GM08714 (cell line): ENCODE measurements at regions not wholly inside any gene's neighbourhood (a gene's known extent, or its start where the extent isn't known, plus 50 kb on each side); places are given as distances from the start of the nearest gene placed in this dataset.

Source experiments
- H3K4me3 ChIP-seq: fragments of 200-500 bp; sonication (Bioruptor generic); 2 replicates; pipeline ENCODE4 v1.5.1; 2014; ENCODE audit warnings: mild to moderate bottlenecking, low read length, inconsistent platforms
- ZNF274 ChIP-seq: IDR thresholded peaks from 2 replicates; pipeline ENCODE4 v1.6.1; 2012; ENCODE audit warnings: mild to moderate bottlenecking, low read depth, low read length

DNA sequence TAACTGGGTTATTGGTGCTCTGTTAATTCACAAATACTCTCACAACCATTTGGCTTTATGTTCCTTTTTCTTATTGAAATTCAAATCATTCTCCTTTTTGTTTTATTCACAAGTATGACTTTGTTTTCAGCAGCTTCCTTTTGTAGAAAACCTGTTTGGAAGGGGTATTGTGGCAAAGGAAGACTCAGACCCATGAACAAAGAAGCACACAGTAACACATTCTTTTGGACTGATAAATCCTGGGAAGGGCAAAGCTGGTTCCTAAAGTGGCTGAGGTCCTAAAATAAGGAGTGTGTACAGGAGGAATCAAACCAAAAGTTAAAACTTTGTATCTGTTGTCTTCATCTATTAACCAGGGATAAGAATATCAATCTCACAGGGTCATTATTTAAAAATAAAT is 374.7 kb upstream of the FIGN start:
- TF ChIP-seq ZNF274, result no peak
- no peak overlapping the region for H3K4me3 ChIP-seq

DNA sequence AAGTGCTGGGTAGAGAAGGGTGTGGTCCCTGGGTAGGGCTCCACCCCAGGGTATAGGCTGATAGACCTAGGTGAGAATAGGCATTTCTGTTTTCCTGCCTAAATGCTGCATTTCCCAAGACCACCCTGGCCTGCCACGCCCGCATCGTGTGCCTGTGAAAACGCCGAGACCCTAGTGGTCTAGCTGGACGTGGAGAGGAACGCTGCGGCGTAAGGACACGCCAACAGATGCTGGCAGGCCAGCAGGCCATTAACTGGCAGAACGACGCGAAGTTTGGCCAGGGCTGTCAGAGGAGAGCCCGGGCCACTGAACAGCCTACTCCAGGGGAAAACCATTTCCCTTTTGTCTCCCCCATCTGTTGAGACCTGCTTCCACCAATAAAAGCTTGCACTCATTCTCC is 373.2 kb upstream of the FIGN start:
- no peak for TF ChIP-seq ZNF274
- no peak overlapping the region for H3K4me3 ChIP-seq

DNA sequence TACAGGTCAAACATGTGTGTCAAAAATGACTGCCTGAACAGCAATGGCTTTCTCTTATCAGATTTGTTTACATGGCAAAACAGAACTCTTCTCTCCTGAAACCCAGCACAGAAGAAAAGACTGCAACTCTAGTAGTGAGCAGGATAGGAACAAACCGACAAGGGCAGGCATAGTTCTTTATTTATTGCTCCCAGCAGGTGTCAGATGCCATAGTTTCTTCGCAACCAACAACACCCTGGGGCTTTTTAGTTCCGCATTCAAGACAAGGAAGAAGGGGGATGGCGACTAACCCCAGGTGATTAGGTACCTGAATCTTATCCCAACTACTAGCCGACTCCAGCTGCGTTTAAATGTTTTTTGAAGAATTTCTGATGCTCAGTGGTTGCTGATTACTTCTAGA is 367.5 kb upstream of the FIGN start:
- H3K4me3 ChIP-seq, result no peak overlapping the region
- no peak for TF ChIP-seq ZNF274

DNA sequence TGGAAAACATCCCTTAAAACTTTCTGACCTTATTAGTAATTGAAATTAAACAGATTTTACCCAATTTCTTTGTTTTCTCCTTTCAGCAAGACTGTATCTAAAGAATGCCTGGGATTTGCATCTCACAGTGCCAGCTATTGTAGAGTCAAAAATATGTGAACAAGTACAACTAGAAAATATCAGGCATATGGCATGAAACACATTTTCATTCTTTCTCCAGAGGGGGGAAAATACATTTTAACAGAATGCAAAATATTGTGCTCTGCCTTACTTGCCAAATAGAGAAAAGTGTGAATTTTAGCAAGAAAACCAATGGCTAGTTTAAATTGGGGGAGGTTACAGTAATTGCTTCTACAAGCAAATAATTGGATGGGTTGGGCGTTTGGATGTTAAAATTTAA is 366.6 kb upstream of the FIGN start:
- no peak for TF ChIP-seq ZNF274
- no peak overlapping the region for H3K4me3 ChIP-seq

DNA sequence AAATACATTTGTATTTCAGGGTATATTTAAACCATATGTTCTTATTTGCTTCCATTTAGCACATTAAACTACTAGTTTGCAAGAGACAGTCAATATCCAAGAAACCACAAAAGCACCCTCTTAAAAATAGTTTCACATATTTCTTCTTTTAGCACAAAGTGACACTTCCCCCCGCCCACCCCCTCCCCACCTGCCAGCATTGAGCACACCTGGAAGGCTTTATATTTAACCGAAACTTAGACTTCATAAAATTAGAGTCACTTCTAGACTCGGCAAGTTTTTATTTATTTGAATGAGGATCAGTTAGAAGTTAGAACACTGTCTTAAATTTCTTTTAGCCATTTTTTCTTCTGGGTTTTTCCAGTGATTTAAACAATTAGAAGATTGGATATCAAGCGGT is 355.9 kb upstream of the FIGN start:
- TF ChIP-seq ZNF274, result no peak
- H3K4me3 ChIP-seq, result no peak overlapping the region

DNA sequence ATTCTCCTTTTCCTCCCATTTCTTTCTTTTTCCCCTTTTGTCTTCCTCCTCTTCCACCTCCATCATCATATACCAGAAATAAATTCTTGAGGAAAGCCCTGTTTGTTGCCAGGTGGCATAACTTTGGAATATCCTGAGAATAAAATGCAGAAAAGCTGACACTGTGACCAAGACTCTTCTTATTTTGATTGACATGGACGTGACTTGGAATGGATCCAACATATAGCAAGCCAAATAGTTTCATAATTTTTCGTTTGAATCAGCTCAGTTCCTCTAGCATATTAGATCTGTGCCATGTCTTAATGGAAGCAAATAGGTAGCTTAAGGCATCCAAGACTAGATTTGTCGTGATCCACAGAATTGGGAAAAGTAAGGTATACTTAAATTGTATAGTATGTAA is 354.7 kb upstream of the FIGN start:
- TF ChIP-seq ZNF274, result no peak
- H3K4me3 ChIP-seq, result no peak overlapping the region

DNA sequence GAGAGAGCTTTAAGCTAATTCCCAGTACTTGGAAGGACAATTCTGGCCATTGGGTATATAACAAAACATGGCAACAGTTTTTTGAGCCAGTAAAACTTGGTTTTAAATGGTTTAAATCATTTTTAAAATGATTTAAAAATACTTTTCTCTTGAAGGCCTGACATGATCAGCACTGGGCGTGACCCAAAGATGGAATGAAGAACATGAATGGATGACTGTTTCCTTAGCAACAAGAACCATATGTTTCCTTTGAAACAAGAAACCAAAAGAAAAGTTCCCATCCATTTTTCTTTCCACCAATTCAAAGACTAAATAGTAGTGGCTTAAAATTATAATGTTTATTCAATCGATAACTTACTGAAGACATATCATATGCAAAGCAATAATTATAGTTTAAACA is 348.3 kb upstream of the FIGN start:
- no peak for TF ChIP-seq ZNF274
- no peak overlapping the region for H3K4me3 ChIP-seq

DNA sequence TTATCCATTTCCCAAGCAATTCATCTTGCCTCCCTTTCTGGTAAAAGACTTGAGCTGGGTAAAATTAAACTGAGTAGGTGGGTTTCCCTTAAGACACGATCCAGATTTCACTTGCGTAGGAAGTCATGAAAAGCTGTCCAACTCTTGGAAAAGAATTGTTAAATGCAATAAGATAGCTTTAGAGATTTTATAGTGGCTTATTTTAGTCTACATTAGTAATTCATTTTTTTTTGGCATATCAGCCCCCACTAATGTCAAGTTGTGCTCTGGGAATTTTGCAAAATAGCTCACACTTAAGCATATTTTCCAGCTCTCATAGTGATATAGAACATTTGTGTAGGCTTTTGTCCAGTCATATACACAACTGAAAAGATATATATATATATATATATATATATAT is 344.7 kb upstream of the FIGN start:
- TF ChIP-seq ZNF274, result no peak
- H3K4me3 ChIP-seq, result no peak overlapping the region

DNA sequence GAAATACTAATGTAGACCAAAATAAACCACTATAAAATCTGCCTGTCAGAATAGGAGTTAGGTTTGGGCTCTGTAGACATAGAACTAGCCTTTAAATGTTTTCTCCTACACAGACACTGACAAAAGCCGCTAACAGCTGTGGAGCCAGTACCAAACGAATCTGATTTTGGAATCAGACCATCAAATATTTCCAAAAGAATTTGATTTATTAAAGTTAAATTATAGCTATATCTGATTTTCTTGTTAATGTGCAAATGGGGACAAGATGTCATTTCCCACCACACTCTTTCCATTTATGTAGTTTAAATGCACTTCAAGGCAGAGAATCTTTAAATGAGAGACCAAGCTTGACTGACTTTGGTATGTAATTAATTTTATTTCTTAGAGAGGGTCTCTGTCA is 343.4 kb upstream of the FIGN start:
- TF ChIP-seq ZNF274, result no peak
- H3K4me3 ChIP-seq, result no peak overlapping the region

DNA sequence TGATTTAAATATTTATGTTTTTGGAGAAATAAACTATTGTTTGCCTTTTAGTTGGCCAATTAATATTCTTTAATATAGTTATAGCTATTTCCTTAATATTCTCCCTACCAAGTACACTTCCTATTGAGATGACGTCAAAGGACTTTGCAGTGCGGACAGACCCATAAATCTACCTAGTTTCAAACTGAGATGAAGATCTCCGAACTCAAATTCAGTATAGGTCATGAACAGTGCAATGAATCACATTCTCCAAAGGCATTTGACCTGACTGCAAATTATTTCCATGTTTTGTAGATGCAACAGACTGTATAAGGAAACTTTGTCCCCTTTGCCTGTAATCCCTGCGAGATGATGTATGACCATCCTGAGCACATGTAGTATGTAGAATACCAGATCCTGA is 342.6 kb upstream of the FIGN start:
- no peak overlapping the region for H3K4me3 ChIP-seq
- TF ChIP-seq ZNF274, result no peak

DNA sequence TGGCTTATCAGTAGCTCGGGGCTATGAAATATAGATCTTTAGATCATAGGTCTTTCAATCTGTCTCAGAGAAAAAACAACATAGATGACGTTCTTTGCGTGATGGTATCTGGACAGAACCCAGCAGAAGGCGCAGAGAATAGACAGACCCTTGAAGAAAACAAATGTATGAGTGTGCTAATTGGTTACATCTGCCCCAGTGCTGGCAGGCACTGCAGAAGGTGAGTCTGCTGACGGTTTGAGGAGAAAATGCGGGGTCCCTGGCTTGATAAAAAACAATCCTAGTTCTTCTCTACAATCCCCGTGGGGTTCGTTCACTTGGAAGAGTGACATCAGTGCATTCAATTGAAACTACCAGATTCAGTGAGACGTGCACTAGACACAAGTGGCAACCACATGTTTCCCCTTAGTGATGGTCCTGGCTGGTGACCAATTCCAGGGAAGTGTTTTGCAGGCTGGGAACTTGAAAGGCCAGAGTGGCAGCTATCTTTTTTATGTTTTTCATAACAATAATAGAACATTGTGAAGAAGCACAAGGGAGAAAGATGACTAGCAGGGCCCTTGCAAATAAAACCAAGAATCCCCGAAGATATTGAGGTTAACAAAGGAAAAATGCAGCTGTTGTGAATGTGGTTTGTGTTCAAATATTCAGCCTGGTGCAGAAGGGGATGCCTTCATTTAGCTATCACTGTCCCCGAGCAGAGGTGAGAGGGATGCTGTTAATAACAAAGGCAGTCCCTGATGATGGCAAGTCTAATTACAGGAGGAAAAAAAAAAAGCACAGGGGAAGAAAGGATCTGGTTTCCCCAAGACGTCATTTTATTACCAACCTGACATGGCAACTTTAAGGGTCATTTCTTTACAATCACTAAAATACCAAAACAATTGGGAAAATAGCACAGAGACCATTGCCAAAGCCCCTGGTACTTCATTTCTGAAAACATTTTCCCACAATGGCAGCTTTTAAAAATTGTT is 337.6 kb upstream of the FIGN start:
- no peak for TF ChIP-seq ZNF274
- H3K4me3 ChIP-seq, result no peak overlapping the region

DNA sequence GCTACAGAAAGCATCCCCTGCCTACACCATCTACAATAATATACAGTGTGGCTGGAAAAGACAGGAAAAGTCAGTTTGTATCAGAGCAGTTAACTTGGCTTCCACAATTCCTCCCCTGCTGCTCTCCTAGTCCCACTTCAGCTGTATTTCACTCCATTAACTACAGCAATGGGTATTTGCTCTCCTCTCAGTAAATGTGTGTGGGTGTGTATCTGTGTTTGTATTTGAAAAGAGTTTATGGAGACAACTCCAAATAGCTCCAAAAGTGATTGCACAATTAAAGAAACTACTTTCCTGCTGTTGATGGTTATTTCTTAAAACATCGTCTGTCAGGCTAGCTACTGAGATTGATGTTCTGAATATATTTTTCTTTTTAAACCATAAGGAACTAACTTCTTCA is 333.7 kb upstream of the FIGN start:
- TF ChIP-seq ZNF274, result no peak
- no peak overlapping the region for H3K4me3 ChIP-seq

DNA sequence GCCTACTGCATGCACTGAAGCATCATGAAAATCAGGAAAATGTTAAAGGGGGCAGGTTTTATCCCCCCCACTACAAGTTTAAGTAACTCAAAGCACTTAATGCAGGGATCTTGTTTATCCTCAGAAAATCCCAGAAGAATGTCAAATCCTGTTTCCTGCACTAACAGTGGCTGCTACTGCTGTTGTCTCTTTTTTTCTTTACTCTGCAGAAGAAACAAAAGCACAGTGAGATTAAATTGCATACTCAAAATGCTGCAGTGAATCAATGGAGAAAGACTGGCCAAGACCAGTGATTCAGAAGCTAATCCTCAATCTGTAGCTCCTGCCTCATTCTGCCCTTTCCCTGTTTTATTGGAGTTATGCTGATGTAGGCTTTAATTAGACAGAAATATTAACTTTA is 332.3 kb upstream of the FIGN start:
- H3K4me3 ChIP-seq, result no peak overlapping the region
- TF ChIP-seq ZNF274, result no peak

DNA sequence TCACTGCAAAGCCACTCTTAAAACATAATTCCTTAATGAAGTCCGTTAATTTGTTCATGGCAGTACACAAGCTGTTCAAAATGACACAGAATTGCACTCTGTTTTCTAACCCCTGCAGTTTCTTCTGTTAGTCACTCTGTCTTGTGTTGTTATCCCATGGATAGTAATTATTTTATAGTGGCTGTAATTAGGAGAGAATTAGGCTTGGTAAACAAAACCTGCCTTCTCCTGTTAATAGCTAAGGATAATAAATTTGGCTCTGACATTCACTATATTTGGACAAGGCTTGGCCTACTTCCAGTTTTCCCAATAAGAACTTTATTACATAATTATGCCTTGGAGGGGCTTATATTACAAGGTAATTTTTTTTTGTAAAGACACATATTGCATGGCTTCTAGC is 330.3 kb upstream of the FIGN start:
- H3K4me3 ChIP-seq, result no peak overlapping the region
- no peak for TF ChIP-seq ZNF274

DNA sequence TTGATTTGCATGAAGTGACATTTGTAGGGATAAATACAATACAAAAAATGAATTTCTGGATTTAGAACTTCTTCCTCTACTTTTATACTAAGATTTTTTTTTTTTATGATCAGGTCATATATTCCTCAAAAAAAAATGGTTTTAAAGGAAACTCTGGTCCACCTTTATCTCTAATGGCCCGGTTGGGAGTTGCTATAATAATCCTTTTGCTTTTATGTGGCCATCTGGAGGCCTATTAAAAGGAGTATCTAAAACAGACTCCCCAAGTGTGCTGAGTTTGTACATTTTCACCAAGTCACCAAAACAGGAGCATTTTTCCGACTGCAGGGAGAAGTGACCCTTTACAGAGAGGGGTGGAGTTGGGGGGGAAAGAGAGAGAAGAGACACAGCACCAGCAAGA is 329.2 kb upstream of the FIGN start:
- TF ChIP-seq ZNF274, result no peak
- H3K4me3 ChIP-seq, result no peak overlapping the region
